ENCODE measurements at regions not wholly inside any gene's neighbourhood (a gene's known extent, or its start where the extent isn't known, plus 50 kb on each side); places are given as distances from the start of the nearest gene placed in this dataset.
A peak's percentile ranks its signal among the peaks of the same experiment; 100 is the strongest.

GRCh38 chr13:31485183-31485582, 254.1 kb upstream of the RXFP2 start:
- H3K27ac ChIP-seq = peak overlapping the region; percentile 49

GRCh38 chr13:31485651-31486051, 253.7 kb upstream of the RXFP2 start:
- TF ChIP-seq, protein P1, sequence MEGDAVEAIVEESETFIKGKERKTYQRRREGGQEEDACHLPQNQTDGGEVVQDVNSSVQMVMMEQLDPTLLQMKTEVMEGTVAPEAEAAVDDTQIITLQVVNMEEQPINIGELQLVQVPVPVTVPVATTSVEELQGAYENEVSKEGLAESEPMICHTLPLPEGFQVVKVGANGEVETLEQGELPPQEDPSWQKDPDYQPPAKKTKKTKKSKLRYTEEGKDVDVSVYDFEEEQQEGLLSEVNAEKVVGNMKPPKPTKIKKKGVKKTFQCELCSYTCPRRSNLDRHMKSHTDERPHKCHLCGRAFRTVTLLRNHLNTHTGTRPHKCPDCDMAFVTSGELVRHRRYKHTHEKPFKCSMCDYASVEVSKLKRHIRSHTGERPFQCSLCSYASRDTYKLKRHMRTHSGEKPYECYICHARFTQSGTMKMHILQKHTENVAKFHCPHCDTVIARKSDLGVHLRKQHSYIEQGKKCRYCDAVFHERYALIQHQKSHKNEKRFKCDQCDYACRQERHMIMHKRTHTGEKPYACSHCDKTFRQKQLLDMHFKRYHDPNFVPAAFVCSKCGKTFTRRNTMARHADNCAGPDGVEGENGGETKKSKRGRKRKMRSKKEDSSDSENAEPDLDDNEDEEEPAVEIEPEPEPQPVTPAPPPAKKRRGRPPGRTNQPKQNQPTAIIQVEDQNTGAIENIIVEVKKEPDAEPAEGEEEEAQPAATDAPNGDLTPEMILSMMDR (conservative IDR thresholded peaks at IDR 0.05) = no peak
- peak overlapping the region; percentile 49 for H3K27ac ChIP-seq

More at GRCh38 chr13:31485183-31485582, 254.1 kb upstream of the RXFP2 start:
- TF ChIP-seq, protein P1 (conservative IDR thresholded peaks at IDR 0.05) = no peak

DNA sequence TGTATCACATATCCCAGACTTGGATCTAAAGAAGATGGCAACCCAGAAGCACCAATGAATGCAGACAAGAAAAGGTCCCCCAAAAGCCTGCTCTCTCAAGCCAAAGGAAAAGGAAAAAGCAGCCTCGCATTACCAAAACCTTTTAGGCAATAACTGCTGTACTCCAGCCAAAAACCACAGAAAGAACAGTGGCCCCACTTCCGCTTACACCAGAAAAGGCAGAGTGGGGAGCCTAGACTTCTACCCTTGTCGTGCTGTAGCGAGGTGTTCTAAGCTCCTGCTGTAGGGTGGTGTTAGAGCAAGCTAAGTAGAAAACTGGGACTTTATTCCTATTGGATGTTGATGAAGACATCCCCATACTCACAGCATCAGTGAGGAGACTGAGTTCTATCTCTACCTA, 244.0 kb upstream of the RXFP2 start:
- TF ChIP-seq, protein P1 (conservative IDR thresholded peaks at IDR 0.05) = no peak
- no peak overlapping the region for H3K27ac ChIP-seq

- H3K27ac ChIP-seq = no peak overlapping the region
- TF ChIP-seq, protein P1 (conservative IDR thresholded peaks at IDR 0.05) = no peak
Observed at GRCh38 chr13:31499274-31499673, 240.1 kb upstream of the RXFP2 start.

DNA sequence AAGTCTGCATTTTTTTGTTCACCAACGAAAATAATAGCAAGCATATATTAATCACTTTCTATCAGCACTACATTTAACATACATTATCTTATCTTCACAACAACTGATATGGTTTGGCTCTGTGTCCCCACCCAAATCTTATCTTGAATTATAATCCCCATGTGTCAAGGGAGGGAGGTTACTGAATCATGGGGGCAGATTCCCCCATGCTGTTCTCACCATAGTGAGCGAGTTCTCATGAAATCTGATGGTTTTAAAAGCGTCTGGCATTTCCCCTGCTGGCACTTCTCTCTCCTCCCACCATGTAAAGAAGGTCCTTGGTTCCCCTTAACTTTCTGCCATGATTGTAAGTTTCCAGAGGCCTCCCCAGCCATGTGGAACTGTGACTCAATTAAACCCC, 235.7 kb upstream of the RXFP2 start:
- no peak overlapping the region for H3K27ac ChIP-seq
- TF ChIP-seq, protein P1 (conservative IDR thresholded peaks at IDR 0.05) = no peak

- TF ChIP-seq, protein P1 (conservative IDR thresholded peaks at IDR 0.05) = no peak
- H3K27ac ChIP-seq = no peak overlapping the region
Observed at GRCh38 chr13:31504918-31505317, 234.4 kb upstream of the RXFP2 start.

GRCh38 chr13:31512331-31512730, 227.0 kb upstream of the RXFP2 start:
- no peak overlapping the region for H3K27ac ChIP-seq
- TF ChIP-seq, protein P1 (conservative IDR thresholded peaks at IDR 0.05) = no peak

DNA sequence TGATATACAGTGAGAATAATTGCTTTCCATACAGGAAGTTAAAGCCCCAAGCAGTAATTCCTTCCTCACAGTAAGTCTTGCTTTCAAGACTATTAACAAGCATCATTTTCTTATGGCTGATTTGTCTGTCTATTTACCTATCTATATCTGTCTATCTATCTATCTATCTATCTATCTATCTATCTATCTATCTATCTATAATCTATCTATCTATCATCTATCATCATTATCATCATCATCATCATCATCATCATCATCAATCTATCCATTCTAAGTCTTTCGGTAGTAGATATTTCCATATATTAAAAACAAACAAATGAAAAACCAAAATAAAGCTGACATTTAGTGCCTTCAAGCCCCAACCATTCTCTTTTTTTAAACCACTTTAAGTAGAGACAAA, 224.4 kb upstream of the RXFP2 start:
- no peak overlapping the region for H3K27ac ChIP-seq
- TF ChIP-seq, protein P1 (conservative IDR thresholded peaks at IDR 0.05) = no peak
